Natural killer cell (primary cell): ENCODE measurements at regions not wholly inside any gene's neighbourhood (a gene's known extent, or its start where the extent isn't known, plus 50 kb on each side); places are given as distances from the start of the nearest gene placed in this dataset.

ENCODE experiments used
- ATAC-seq, 3 donors: fragments of 150-1000 bp in 2 of 3; fragments of 200-7000 bp in 1 of 3; cut with Tn5 transposase; 1 replicate in 1 of 3; 2 replicates in 2 of 3; pipeline ENCODE4 v1.10.0; 2021; ENCODE audit warnings: mild to moderate bottlenecking in 2 of 3, moderate library complexity in 2 of 3
- DNase-seq, 2 donors: peaks; one replicate each; pipeline versions ENCODE4 v3.0.0 to v3.0.0-alpha.2; 2013 to 2021; ENCODE audit warnings: mixed read lengths in 1 of 2
- H3K27ac ChIP-seq: one replicate; pipeline ENCODE4 v1.5.1; 2013; ENCODE audit warnings: mild to moderate bottlenecking, low read length
- H3K27me3 ChIP-seq: one replicate; pipeline ENCODE4 v1.6.1; 2013; ENCODE audit warnings: low read length; ENCODE audit not compliant: control insufficient read depth, insufficient read depth
- H3K36me3 ChIP-seq: one replicate; pipeline ENCODE4 v1.6.1; 2013; ENCODE audit warnings: low read length; ENCODE audit not compliant: control insufficient read depth, insufficient read depth
- H3K4me1 ChIP-seq: one replicate; pipeline ENCODE4 v1.6.1; 2013; ENCODE audit warnings: low read length; ENCODE audit not compliant: control insufficient read depth, insufficient read depth
- H3K4me3 ChIP-seq: one replicate; pipeline ENCODE4 v1.5.1; 2013; ENCODE audit warnings: low read length
- H3K9me3 ChIP-seq: one replicate; pipeline ENCODE4 v1.6.1; 2013; ENCODE audit warnings: low read length; ENCODE audit not compliant: control insufficient read depth, insufficient read depth
- H3K27ac Mint-ChIP-seq, 2 donors: one replicate each; pipeline ENCODE4 v1.8.0; 2022; ENCODE audit warnings: mild to moderate bottlenecking in 2 of 2, mixed read lengths in 2 of 2, moderate library complexity in 1 of 2
- H3K27me3 Mint-ChIP-seq, 2 donors: one replicate each; pipeline ENCODE4 v1.8.0; 2022; ENCODE audit warnings: low read depth in 2 of 2, mixed read lengths in 2 of 2
- H3K36me3 Mint-ChIP-seq: one replicate; pipeline ENCODE4 v1.8.0; 2022; ENCODE audit warnings: mixed read lengths
- H3K4me1 Mint-ChIP-seq, 2 donors: one replicate each; pipeline ENCODE4 v1.8.0; 2022; ENCODE audit warnings: mixed read lengths in 2 of 2
- H3K4me3 Mint-ChIP-seq: one replicate; pipeline ENCODE4 v1.8.0; 2022; ENCODE audit warnings: mild to moderate bottlenecking, moderate library complexity, mixed read lengths
- H3K9me3 Mint-ChIP-seq, 2 donors: one replicate each; pipeline ENCODE4 v1.8.0; 2022; ENCODE audit warnings: mixed read lengths in 2 of 2
- WGBS: methylation state at CpG from one replicate; pipeline ENCODE4 v1.1.7; 2013; ENCODE audit warnings: missing lambda C conversion rate; ENCODE audit not compliant: insufficient coverage; 5-methylcytosine and 5-hydroxymethylcytosine counted together
- intact Hi-C: fragments of 100-400 bp; cut with micrococcal nuclease; formaldehyde crosslinking; loops from one replicate; pipeline ENCODE4 v1.14.2; 2022
- TF ChIP-seq, protein P1 (sequence below): fragments of 200-600 bp; IDR thresholded peaks from one replicate; pipeline ENCODE4 v1.8.0; 2022; ENCODE audit warnings: antibody characterized with exemption

DNA sequence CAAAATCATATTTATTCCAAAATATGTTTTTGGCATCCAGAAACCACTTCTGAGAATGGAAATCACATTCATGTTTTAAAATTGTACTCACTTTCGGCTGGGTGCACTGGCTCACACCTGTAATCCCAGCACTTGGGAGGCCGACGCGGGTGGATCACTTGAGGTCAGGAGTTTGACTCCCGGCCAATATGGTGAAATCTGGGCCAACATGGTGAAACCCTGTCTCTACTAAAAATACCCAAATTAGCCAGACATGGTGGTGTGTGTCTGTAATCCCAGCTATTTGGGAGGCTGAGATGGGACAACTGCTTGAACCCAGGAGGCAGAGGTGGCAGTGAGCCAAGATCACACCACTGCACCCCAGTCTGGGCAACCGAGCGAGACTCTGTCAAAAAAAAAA, 580.7 kb downstream of the MAFB start:
- no peaks in the 10 kb centered on the region for H3K27me3 ChIP-seq
- intact Hi-C loops = no loop called here
- DNase-seq = no peak
- no peak for ATAC-seq
- Mint-ChIP-seq H3K4me1 (no peaks in the 10 kb centered on the region), H3K4me3 (no peak overlapping the region), H3K36me3 (no peaks in the 10 kb centered on the region), H3K27me3 (peaks cover 0 to 5% of the 10 kb centered on the region in 2 donors), H3K9me3 (peaks cover 0 to 2% of the 10 kb centered on the region in 2 donors), H3K27ac (no peak overlapping the region)
- H3K36me3 ChIP-seq = no peaks in the 10 kb centered on the region
- 92% methylated on average over 7 of the region's 7 CpGs for WGBS
- H3K27ac ChIP-seq = no peak overlapping the region
- TF ChIP-seq, protein P1, sequence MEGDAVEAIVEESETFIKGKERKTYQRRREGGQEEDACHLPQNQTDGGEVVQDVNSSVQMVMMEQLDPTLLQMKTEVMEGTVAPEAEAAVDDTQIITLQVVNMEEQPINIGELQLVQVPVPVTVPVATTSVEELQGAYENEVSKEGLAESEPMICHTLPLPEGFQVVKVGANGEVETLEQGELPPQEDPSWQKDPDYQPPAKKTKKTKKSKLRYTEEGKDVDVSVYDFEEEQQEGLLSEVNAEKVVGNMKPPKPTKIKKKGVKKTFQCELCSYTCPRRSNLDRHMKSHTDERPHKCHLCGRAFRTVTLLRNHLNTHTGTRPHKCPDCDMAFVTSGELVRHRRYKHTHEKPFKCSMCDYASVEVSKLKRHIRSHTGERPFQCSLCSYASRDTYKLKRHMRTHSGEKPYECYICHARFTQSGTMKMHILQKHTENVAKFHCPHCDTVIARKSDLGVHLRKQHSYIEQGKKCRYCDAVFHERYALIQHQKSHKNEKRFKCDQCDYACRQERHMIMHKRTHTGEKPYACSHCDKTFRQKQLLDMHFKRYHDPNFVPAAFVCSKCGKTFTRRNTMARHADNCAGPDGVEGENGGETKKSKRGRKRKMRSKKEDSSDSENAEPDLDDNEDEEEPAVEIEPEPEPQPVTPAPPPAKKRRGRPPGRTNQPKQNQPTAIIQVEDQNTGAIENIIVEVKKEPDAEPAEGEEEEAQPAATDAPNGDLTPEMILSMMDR = no peak
- H3K4me1 ChIP-seq = no peaks in the 10 kb centered on the region
- H3K4me3 ChIP-seq = no peak overlapping the region
- H3K9me3 ChIP-seq = no peaks in the 10 kb centered on the region

DNA sequence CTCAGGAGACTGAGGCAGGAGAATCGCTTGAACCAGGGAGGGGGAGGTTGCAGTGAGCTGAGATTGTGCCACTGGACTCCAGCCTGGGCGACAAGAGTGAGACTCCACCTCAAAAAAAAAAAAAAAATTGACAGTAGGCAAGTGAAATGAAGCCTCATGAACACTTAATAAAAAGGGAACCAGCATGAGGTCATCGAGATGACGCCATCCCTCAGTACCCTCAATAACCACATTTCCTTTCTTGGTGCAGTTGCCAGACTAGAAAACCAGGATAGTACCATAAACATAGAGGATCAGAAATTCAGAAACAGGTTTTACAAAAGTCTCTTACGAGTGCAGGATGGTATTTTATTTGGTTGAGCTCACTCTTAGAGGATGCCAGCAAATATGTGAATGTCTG, 584.1 kb downstream of the MAFB start:
- WGBS = 71% methylated on average over 5 of the region's 5 CpGs
- ATAC-seq (no peak), DNase-seq (no peak)
- Histone ChIP-seq H3K27ac (no peak overlapping the region), H3K9me3 (no peaks in the 10 kb centered on the region), H3K4me3 (no peak overlapping the region), H3K36me3 (no peaks in the 10 kb centered on the region), H3K27me3 (no peaks in the 10 kb centered on the region), H3K4me1 (no peaks in the 10 kb centered on the region)
- Mint-ChIP-seq H3K9me3 (no peaks in the 10 kb centered on the region), H3K36me3 (no peaks in the 10 kb centered on the region), H3K4me1 (no peaks in the 10 kb centered on the region), H3K27me3 (no peaks in the 10 kb centered on the region), H3K27ac (no peak overlapping the region), H3K4me3 (no peak overlapping the region)
- TF ChIP-seq, protein P1 = no peak
- intact Hi-C loops = no loop called here

DNA sequence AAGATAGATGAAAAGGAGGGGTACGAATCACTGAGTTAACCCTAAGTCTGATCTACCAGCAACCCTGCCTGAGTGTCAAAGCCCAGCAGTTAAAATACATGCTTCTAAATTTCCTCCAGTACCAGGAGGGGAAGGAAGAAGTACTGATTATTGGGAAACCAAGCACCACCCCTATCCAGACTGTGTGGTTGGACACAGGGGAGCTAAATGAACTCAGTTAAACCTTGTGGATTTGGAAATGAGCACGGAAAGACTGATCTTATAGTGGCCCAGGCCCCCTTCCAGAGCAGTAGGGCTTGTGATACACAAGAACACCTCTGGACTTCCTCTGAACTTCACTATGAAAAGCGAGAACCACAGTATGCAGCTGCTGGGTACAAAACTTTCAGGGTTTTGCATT, 585.6 kb downstream of the MAFB start:
- ATAC-seq = no peak
- Histone ChIP-seq H3K27me3 (no peaks in the 10 kb centered on the region), H3K9me3 (no peaks in the 10 kb centered on the region), H3K4me1 (no peaks in the 10 kb centered on the region), H3K36me3 (no peaks in the 10 kb centered on the region), H3K27ac (no peak overlapping the region), H3K4me3 (no peak overlapping the region)
- Mint-ChIP-seq H3K4me1 (no peaks in the 10 kb centered on the region), H3K27ac (no peak overlapping the region), H3K27me3 (no peaks in the 10 kb centered on the region), H3K36me3 (no peaks in the 10 kb centered on the region), H3K9me3 (no peaks in the 10 kb centered on the region), H3K4me3 (no peak overlapping the region)
- intact Hi-C loops = no loop called here
- no peak for DNase-seq
- TF ChIP-seq, protein P1 = no peak
- 77% methylated on average over 2 of the region's 3 CpGs for WGBS

DNA sequence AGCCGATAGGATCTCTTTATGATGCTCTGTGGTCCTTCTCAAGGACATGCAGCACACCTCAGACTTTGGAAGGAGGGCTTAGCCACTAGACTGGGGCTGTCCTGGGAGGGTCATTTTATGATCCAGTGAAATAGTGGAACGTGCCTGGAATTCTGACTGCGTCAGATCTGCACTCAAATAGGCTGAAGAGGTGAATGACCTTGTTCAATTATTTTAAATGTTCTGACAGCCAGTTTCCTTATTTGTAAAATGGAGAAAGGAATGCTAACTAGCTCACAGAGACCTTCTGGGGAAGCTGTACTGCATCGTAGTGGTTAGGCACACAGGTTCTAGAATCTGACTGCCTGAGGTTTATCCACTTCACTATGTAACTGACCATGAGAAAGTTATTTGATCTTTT, 587.5 kb downstream of the MAFB start:
- Histone ChIP-seq H3K4me1 (no peaks in the 10 kb centered on the region), H3K27ac (no peak overlapping the region), H3K4me3 (no peak overlapping the region), H3K27me3 (no peaks in the 10 kb centered on the region), H3K9me3 (no peaks in the 10 kb centered on the region), H3K36me3 (no peaks in the 10 kb centered on the region)
- H3K27ac Mint-ChIP-seq = no peak overlapping the region
- no peak overlapping the region for H3K4me3 Mint-ChIP-seq
- no peaks in the 10 kb centered on the region for H3K27me3 Mint-ChIP-seq
- TF ChIP-seq, protein P1 = no peak
- H3K9me3 Mint-ChIP-seq = no peaks in the 10 kb centered on the region
- WGBS = 83% methylated on average over 4 of the region's 4 CpGs
- no peak for ATAC-seq
- DNase-seq = no peak
- no peaks in the 10 kb centered on the region for H3K36me3 Mint-ChIP-seq
- no peaks in the 10 kb centered on the region for H3K4me1 Mint-ChIP-seq
- intact Hi-C loops = no loop called here
